ENCODE measurements at regions not wholly inside any gene's neighbourhood (a gene's known extent, or its start where the extent isn't known, plus 50 kb on each side); places are given as distances from the start of the nearest gene placed in this dataset.

GRCh38 chr15:36529296-36530011, 50.0 kb upstream of the CDIN1 start:
- no peak overlapping the region for H3K27ac Mint-ChIP-seq
- no peaks in the 10 kb centered on the region for H3K36me3 Mint-ChIP-seq (ENCODE audit: low read depth)
- H3K4me3 Mint-ChIP-seq, result no peak overlapping the region
- peaks cover 14% of the 10 kb centered on the region for H3K4me1 Mint-ChIP-seq
- H3K9me3 Mint-ChIP-seq, result no peaks in the 10 kb centered on the region
- no peak for TF ChIP-seq CTCF (IDR thresholded peaks at IDR 0.05; ENCODE audit: unreplicated experiment in 3 of 3)
- no peaks in the 10 kb centered on the region for H3K27me3 Mint-ChIP-seq (ENCODE audit: low read depth)

Measured in nephron (organoid).